ENCODE measurements at regions not wholly inside any gene's neighbourhood (a gene's known extent, or its start where the extent isn't known, plus 50 kb on each side); places are given as distances from the start of the nearest gene placed in this dataset.

GRCh38 chr4:8939840-8940742 lies 68.5 kb upstream of the HMX1 start:
- H3K9me2 ChIP-seq (ENCODE audit: insufficient read depth) = no peaks in the 10 kb centered on the region
- ChIA-PET RAD21 (ENCODE audit: low non-redundant PET in 1 of 2, low total read pairs in 2 of 2, uncharacterized antibody in 2 of 2, unreplicated experiment in 2 of 2) (no interaction called here), POLR2A (no interaction called here), CTCF (no interaction called here)
- H3K27me3 ChIP-seq (ENCODE audit: insufficient read depth, low read length) = no peaks in the 10 kb centered on the region
- TF ChIP-seq REST (IDR thresholded peaks at IDR 0.05; ENCODE audit: low read depth) = no peak
- no peak for TF ChIP-seq EZH2 (IDR thresholded peaks at IDR 0.05)
- no peak for TF ChIP-seq RAD21 (IDR thresholded peaks at IDR 0.05; ENCODE audit: low read depth)
- TF ChIP-seq CEBPB (IDR thresholded peaks at IDR 0.05; ENCODE audit: low read depth) = no peak
- no peak for TF ChIP-seq ZBTB33 (IDR thresholded peaks at IDR 0.05; ENCODE audit: extremely low read depth, insufficient replicate concordance, low read length)
- no peak for TF ChIP-seq ELF1 (IDR thresholded peaks at IDR 0.05; ENCODE audit: borderline replicate concordance, low read depth)
- no peak for TF ChIP-seq FOSL1 (IDR thresholded peaks at IDR 0.05; ENCODE audit: low read depth)
- H3K9me3 ChIP-seq (ENCODE audit: control insufficient read depth in 1 of 2, insufficient read depth in 1 of 2, low read depth in 1 of 2, low read length in 2 of 2) = peaks cover 0 to 8% of the 10 kb centered on the region in 2 experiments; a peak in 1 of 4 replicates
- no peak overlapping the region for H3K4me2 ChIP-seq (ENCODE audit: low read length)
- H2AFZ ChIP-seq (ENCODE audit: low read depth, low read length, poor library complexity, severe bottlenecking) = no peak overlapping the region
- H3K36me3 ChIP-seq (ENCODE audit: control insufficient read depth in 1 of 2, insufficient read depth in 2 of 2, low read length in 2 of 2) = no peaks in the 10 kb centered on the region
- intact Hi-C loops (cut with micrococcal nuclease) = loop anchor here (2.0 to 5.0 kb wide), 2 partner anchors 163 to 182 kb away; no protein-coding TSS in a partner anchor
- no peak overlapping the region for H3K27ac ChIP-seq (ENCODE audit: low read depth, low read length)
- H3K4me3 ChIP-seq (replicated peaks in 1 of 2; ENCODE audit: low read depth in 1 of 2, low read length in 2 of 2) = no peak overlapping the region
- no peak overlapping the region for H3K9ac ChIP-seq (ENCODE audit: low read length)
- ATAC-seq = no peak
- no peaks in the 10 kb centered on the region for H4K20me1 ChIP-seq (ENCODE audit: insufficient read depth)
- no peaks in the 10 kb centered on the region for H3K79me2 ChIP-seq (ENCODE audit: insufficient read depth, low read length)
- H3K4me1 ChIP-seq (ENCODE audit: control insufficient read depth in 1 of 2, insufficient read depth in 2 of 2, low read length in 2 of 2) = peaks cover 0 to 6% of the 10 kb centered on the region in 2 experiments; a peak in 1 of 4 replicates
- no TSS peak for BruUV-seq (replicated peaks)
- DNase-seq (ENCODE audit: low read depth, low spot score) = no peak

Measured in HCT116 (cell line).